HG02840 (cell line): ENCODE measurements at regions not wholly inside any gene's neighbourhood (a gene's known extent, or its start where the extent isn't known, plus 50 kb on each side); places are given as distances from the start of the nearest gene placed in this dataset.
"Not testable (repeated sequence)": the region's sequence is repeated elsewhere in the genome, so short reads cannot be mapped to it uniquely, and the experiment has no call there.

Experiments
- ATAC-seq: cut with Tn5 transposase; IDR thresholded peaks from one replicate; pipeline ENCODE4 v1.9.1; 2021; ENCODE audit warnings: mild to moderate bottlenecking, moderate library complexity, moderate number of reproducible peaks; ENCODE audit not compliant: unreplicated experiment, low FRiP score

- ATAC-seq = no peak
These were observed 125.1 kb upstream of the ZBED5 start for GRCh38 chr11:10982704-10983510.

GRCh38 chr11:10979529-10979928 is 121.7 kb upstream of the ZBED5 start:
- no peak for ATAC-seq

- ATAC-seq = no peak
These were observed 120.3 kb upstream of the ZBED5 start for GRCh38 chr11:10978198-10978597.

- no peak for ATAC-seq
These were observed 117.5 kb upstream of the ZBED5 start for GRCh38 chr11:10975287-10975721.

- no peak for ATAC-seq
These were observed 115.6 kb upstream of the ZBED5 start for GRCh38 chr11:10973416-10973815.

GRCh38 chr11:10970926-10971325 is 113.1 kb upstream of the ZBED5 start:
- ATAC-seq = no peak

- no peak for ATAC-seq
These were observed 111.5 kb upstream of the ZBED5 start for GRCh38 chr11:10969387-10969786.

GRCh38 chr11:10956884-10957283 is 99.0 kb upstream of the ZBED5 start:
- ATAC-seq = not testable (repeated sequence)

GRCh38 chr11:10955616-10956015 is 97.8 kb upstream of the ZBED5 start:
- ATAC-seq = no peak

GRCh38 chr11:10954184-10954583 is 96.3 kb upstream of the ZBED5 start:
- no peak for ATAC-seq

- no peak for ATAC-seq
These were observed 95.0 kb upstream of the ZBED5 start for GRCh38 chr11:10952872-10953271.

- ATAC-seq = not testable (repeated sequence)
These were observed 90.1 kb upstream of the ZBED5 start for GRCh38 chr11:10947935-10948334.

GRCh38 chr11:10946072-10946471 is 88.2 kb upstream of the ZBED5 start:
- ATAC-seq = no peak

GRCh38 chr11:10945196-10945595 is 87.3 kb upstream of the ZBED5 start:
- ATAC-seq = no peak

- ATAC-seq = no peak
These were observed 86.1 kb upstream of the ZBED5 start for GRCh38 chr11:10943968-10944367.

GRCh38 chr11:10942620-10943019 is 84.8 kb upstream of the ZBED5 start:
- ATAC-seq = no peak

GRCh38 chr11:10941871-10942270 is 84.0 kb upstream of the ZBED5 start:
- ATAC-seq = no peak

- no peak for ATAC-seq
These were observed 83.6 kb upstream of the ZBED5 start for GRCh38 chr11:10941414-10941813.

GRCh38 chr11:10938650-10939387 is 81.0 kb upstream of the ZBED5 start:
- no peak for ATAC-seq

- ATAC-seq = no peak
These were observed 80.4 kb upstream of the ZBED5 start for GRCh38 chr11:10938231-10938630.

- ATAC-seq = no peak
These were observed 79.5 kb upstream of the ZBED5 start for GRCh38 chr11:10937385-10937771.
